Activated T-cell treated with anti-CD3 and anti-CD28 coated beads, Interleukin-2, amount 50 U/mL, for 24 hours (primary cell): ENCODE measurements at regions not wholly inside any gene's neighbourhood (a gene's known extent, or its start where the extent isn't known, plus 50 kb on each side); places are given as distances from the start of the nearest gene placed in this dataset.

Experiments used
- DNase-seq: peaks from one replicate; pipeline ENCODE4 v3.0.0-alpha.2; 2020
- H3K27ac Mint-ChIP-seq: 2 replicates; pipeline ENCODE4 v1.8.0; 2020; ENCODE audit warnings: mild to moderate bottlenecking, mixed read lengths
- H3K27me3 Mint-ChIP-seq: 2 replicates; pipeline ENCODE4 v1.8.0; 2020; ENCODE audit warnings: mixed read lengths
- H3K36me3 Mint-ChIP-seq: 2 replicates; pipeline ENCODE4 v1.8.0; 2020; ENCODE audit warnings: low read depth, mixed read lengths
- H3K4me1 Mint-ChIP-seq: 2 replicates; pipeline ENCODE4 v1.8.0; 2020; ENCODE audit warnings: low read depth, mixed read lengths
- H3K4me3 Mint-ChIP-seq: 2 replicates; pipeline ENCODE4 v1.8.0; 2020; ENCODE audit warnings: mild to moderate bottlenecking, moderate library complexity, mixed read lengths
- H3K9me3 Mint-ChIP-seq: 2 replicates; pipeline ENCODE4 v1.8.0; 2020; ENCODE audit warnings: mixed read lengths

GRCh38 chr13:110097013-110097412 lies 209.9 kb downstream of the COL4A1 start:
- Mint-ChIP-seq H3K9me3 (peaks cover 12% of the 10 kb centered on the region), H3K27ac (no peak overlapping the region), H3K4me3 (no peak overlapping the region), H3K4me1 (no peaks in the 10 kb centered on the region), H3K36me3 (no peaks in the 10 kb centered on the region), H3K27me3 (peaks cover 4% of the 10 kb centered on the region)
- no peak for DNase-seq

GRCh38 chr13:110092831-110093247 lies 214.1 kb downstream of the COL4A1 start:
- Mint-ChIP-seq H3K27ac (no peak overlapping the region), H3K27me3 (peaks cover 4% of the 10 kb centered on the region)
- DNase-seq: no peak

GRCh38 chr13:110089815-110090214 lies 217.1 kb downstream of the COL4A1 start:
- Mint-ChIP-seq H3K27ac (no peak overlapping the region), H3K4me3 (no peak overlapping the region), H3K4me1 (no peaks in the 10 kb centered on the region), H3K9me3 (no peaks in the 10 kb centered on the region), H3K36me3 (no peaks in the 10 kb centered on the region), H3K27me3 (peaks cover 4% of the 10 kb centered on the region)
- DNase-seq: no peak

More at GRCh38 chr13:110092831-110093247, 214.1 kb downstream of the COL4A1 start:
- Mint-ChIP-seq H3K9me3 (no peaks in the 10 kb centered on the region), H3K4me1 (no peaks in the 10 kb centered on the region), H3K36me3 (no peaks in the 10 kb centered on the region), H3K4me3 (no peak overlapping the region)

- no peak for DNase-seq
- Mint-ChIP-seq H3K36me3 (no peaks in the 10 kb centered on the region), H3K27me3 (no peaks in the 10 kb centered on the region), H3K4me3 (no peak overlapping the region), H3K4me1 (no peaks in the 10 kb centered on the region), H3K9me3 (no peaks in the 10 kb centered on the region), H3K27ac (no peak overlapping the region)
Measured at GRCh38 chr13:110089100-110089499, 217.9 kb downstream of the COL4A1 start.

GRCh38 chr13:110073982-110074381 lies 233.0 kb downstream of the COL4A1 start:
- Mint-ChIP-seq H3K27ac (no peak overlapping the region), H3K9me3 (no peaks in the 10 kb centered on the region), H3K4me1 (no peaks in the 10 kb centered on the region), H3K27me3 (peaks cover 22% of the 10 kb centered on the region), H3K4me3 (no peak overlapping the region), H3K36me3 (no peaks in the 10 kb centered on the region)
- DNase-seq: no peak

- Mint-ChIP-seq H3K9me3 (no peaks in the 10 kb centered on the region), H3K4me1 (no peaks in the 10 kb centered on the region), H3K27ac (no peak overlapping the region), H3K36me3 (no peaks in the 10 kb centered on the region), H3K4me3 (no peak overlapping the region), H3K27me3 (no peaks in the 10 kb centered on the region)
- no peak for DNase-seq
Measured at GRCh38 chr13:110070511-110071120, 236.3 kb downstream of the COL4A1 start.

GRCh38 chr13:110070046-110070445 lies 236.9 kb downstream of the COL4A1 start:
- H3K4me3 Mint-ChIP-seq: no peak overlapping the region
- H3K27me3 Mint-ChIP-seq: no peaks in the 10 kb centered on the region
- no peaks in the 10 kb centered on the region for H3K9me3 Mint-ChIP-seq
- H3K4me1 Mint-ChIP-seq: no peaks in the 10 kb centered on the region
- H3K36me3 Mint-ChIP-seq: no peaks in the 10 kb centered on the region
- DNase-seq: no peak
- no peak overlapping the region for H3K27ac Mint-ChIP-seq

- Mint-ChIP-seq H3K36me3 (no peaks in the 10 kb centered on the region), H3K9me3 (no peaks in the 10 kb centered on the region), H3K4me1 (no peaks in the 10 kb centered on the region), H3K4me3 (no peak overlapping the region), H3K27me3 (no peaks in the 10 kb centered on the region), H3K27ac (no peak overlapping the region)
- DNase-seq: no peak
Measured at GRCh38 chr13:110068176-110068473, 238.8 kb downstream of the COL4A1 start.

GRCh38 chr13:110067355-110068175 lies 239.4 kb downstream of the COL4A1 start:
- Mint-ChIP-seq H3K27me3 (no peaks in the 10 kb centered on the region), H3K4me1 (no peaks in the 10 kb centered on the region), H3K27ac (no peak overlapping the region), H3K36me3 (no peaks in the 10 kb centered on the region), H3K4me3 (no peak overlapping the region), H3K9me3 (no peaks in the 10 kb centered on the region)
- no peak for DNase-seq

- Mint-ChIP-seq H3K36me3 (no peaks in the 10 kb centered on the region), H3K4me3 (no peak overlapping the region), H3K27me3 (no peaks in the 10 kb centered on the region), H3K27ac (no peak overlapping the region), H3K9me3 (no peaks in the 10 kb centered on the region), H3K4me1 (no peaks in the 10 kb centered on the region)
- DNase-seq: no peak
Measured at GRCh38 chr13:110065780-110066179, 241.2 kb downstream of the COL4A1 start.

- Mint-ChIP-seq H3K9me3 (no peaks in the 10 kb centered on the region), H3K27ac (no peak overlapping the region), H3K27me3 (no peaks in the 10 kb centered on the region), H3K4me3 (no peak overlapping the region), H3K36me3 (no peaks in the 10 kb centered on the region), H3K4me1 (no peaks in the 10 kb centered on the region)
- DNase-seq: no peak
Measured at GRCh38 chr13:110063490-110064421, 243.2 kb downstream of the COL4A1 start.

GRCh38 chr13:110062777-110063442 lies 244.0 kb downstream of the COL4A1 start:
- H3K27ac Mint-ChIP-seq: no peak overlapping the region
- H3K4me1 Mint-ChIP-seq: no peaks in the 10 kb centered on the region
- DNase-seq: no peak
- H3K9me3 Mint-ChIP-seq: no peaks in the 10 kb centered on the region
- H3K36me3 Mint-ChIP-seq: no peaks in the 10 kb centered on the region
- H3K4me3 Mint-ChIP-seq: no peak overlapping the region
- H3K27me3 Mint-ChIP-seq: no peaks in the 10 kb centered on the region

GRCh38 chr13:110062077-110062776 lies 244.7 kb downstream of the COL4A1 start:
- H3K4me1 Mint-ChIP-seq: no peaks in the 10 kb centered on the region
- H3K27me3 Mint-ChIP-seq: no peaks in the 10 kb centered on the region
- no peak for DNase-seq
- H3K4me3 Mint-ChIP-seq: no peak overlapping the region
- H3K9me3 Mint-ChIP-seq: no peaks in the 10 kb centered on the region
- H3K27ac Mint-ChIP-seq: no peak overlapping the region
- H3K36me3 Mint-ChIP-seq: no peaks in the 10 kb centered on the region

- no peaks in the 10 kb centered on the region for H3K9me3 Mint-ChIP-seq
- no peak for DNase-seq
- H3K4me3 Mint-ChIP-seq: no peak overlapping the region
- no peaks in the 10 kb centered on the region for H3K36me3 Mint-ChIP-seq
- peaks cover 4% of the 10 kb centered on the region for H3K27me3 Mint-ChIP-seq
- no peak overlapping the region for H3K27ac Mint-ChIP-seq
- H3K4me1 Mint-ChIP-seq: no peaks in the 10 kb centered on the region
Measured at GRCh38 chr13:110061270-110061669, 245.7 kb downstream of the COL4A1 start.
